Hepatocyte (in vitro differentiated cells): ENCODE measurements at regions not wholly inside any gene's neighbourhood (a gene's known extent, or its start where the extent isn't known, plus 50 kb on each side); places are given as distances from the start of the nearest gene placed in this dataset.

Experiments
- DNase-seq: peaks from one replicate; pipeline ENCODE4 v3.0.0-alpha.2; 2016; ENCODE audit warnings: low spot score
- H2AFZ ChIP-seq: fragments of 200-600 bp; sonication (generic); 2 replicates; pipeline ENCODE4 v1.6.0; 2016; ENCODE audit warnings: antibody characterized with exemption, mild to moderate bottlenecking
- H3K27ac ChIP-seq: fragments of 200-600 bp; sonication (generic); 2 replicates; pipeline ENCODE4 v1.5.1; 2016; ENCODE audit warnings: mild to moderate bottlenecking
- H3K27me3 ChIP-seq: fragments of 200-600 bp; sonication (generic); 2 replicates; pipeline ENCODE4 v1.6.1; 2016
- H3K36me3 ChIP-seq: fragments of 200-600 bp; sonication (generic); replicated peaks from 2 replicates; pipeline ENCODE4 v1.5.1; 2016; ENCODE audit warnings: low read depth; ENCODE audit not compliant: insufficient read depth
- H3K4me1 ChIP-seq: fragments of 200-600 bp; sonication (generic); 2 replicates; pipeline ENCODE4 v1.5.1; 2016; ENCODE audit warnings: mild to moderate bottlenecking, moderate library complexity; ENCODE audit not compliant: insufficient read depth
- H3K4me2 ChIP-seq: fragments of 200-600 bp; sonication (generic); 2 replicates; pipeline ENCODE4 v1.6.0; 2016
- H3K4me3 ChIP-seq: fragments of 200-600 bp; sonication (generic); 2 replicates; pipeline ENCODE4 v1.5.1; 2016; ENCODE audit warnings: mild to moderate bottlenecking
- H3K79me2 ChIP-seq: fragments of 200-600 bp; sonication (generic); 2 replicates; pipeline ENCODE4 v1.6.0; 2017; ENCODE audit warnings: mild to moderate bottlenecking
- H3K9me2 ChIP-seq: fragments of 200-600 bp; sonication (generic); replicated peaks from 2 replicates; pipeline ENCODE4 v1.6.0; 2017; ENCODE audit warnings: mild to moderate bottlenecking; ENCODE audit not compliant: insufficient read depth
- H3K9me3 ChIP-seq: fragments of 200-600 bp; sonication (generic); 2 replicates; pipeline ENCODE4 v1.5.1; 2016; ENCODE audit warnings: low read depth, mild to moderate bottlenecking
- H4K20me1 ChIP-seq: fragments of 200-600 bp; sonication (generic); 2 replicates; pipeline ENCODE4 v1.6.0; 2016; ENCODE audit warnings: mild to moderate bottlenecking; ENCODE audit not compliant: insufficient read depth, poor library complexity, severe bottlenecking
- EZH2 ChIP-seq: fragments of 200-600 bp; sonication (generic); IDR thresholded peaks from 2 replicates; pipeline ENCODE4 v1.6.1; 2016; ENCODE audit warnings: antibody characterized with exemption, mild to moderate bottlenecking, borderline replicate concordance
- EZH2phosphoT487 ChIP-seq: fragments of 200-600 bp; sonication (generic); IDR thresholded peaks from one replicate; pipeline ENCODE4 v1.6.1; 2018; ENCODE audit warnings: antibody characterized with exemption, mild to moderate bottlenecking, low read depth, moderate library complexity; ENCODE audit not compliant: unreplicated experiment, severe bottlenecking
- WGBS: methylation state at CpG from one replicate; pipeline ENCODE4 v1.1.6; 2016; ENCODE audit warnings: low lambda C conversion rate; ENCODE audit errors: missing lambda C conversion rate; 5-methylcytosine and 5-hydroxymethylcytosine counted together
- TF ChIP-seq, protein P1 (sequence below): fragments of 200-600 bp; sonication (generic); IDR thresholded peaks from 2 replicates; pipeline ENCODE4 v1.5.1; 2016; ENCODE audit warnings: antibody characterized with exemption, mild to moderate bottlenecking; ENCODE audit not compliant: poor library complexity

- Histone ChIP-seq H3K4me2 (no peak overlapping the region), H3K9me3 (no peaks in the 10 kb centered on the region), H3K27ac (no peak overlapping the region), H3K4me1 (no peaks in the 10 kb centered on the region), H4K20me1 (no peaks in the 10 kb centered on the region), H2AFZ (no peak overlapping the region), H3K9me2 (no peaks in the 10 kb centered on the region), H3K27me3 (no peaks in the 10 kb centered on the region), H3K36me3 (no peaks in the 10 kb centered on the region), H3K79me2 (no peaks in the 10 kb centered on the region), H3K4me3 (no peak overlapping the region)
- no peak for DNase-seq
- 66% methylated on average over 3 of the region's 3 CpGs for WGBS
- TF ChIP-seq EZH2 (no peak), EZH2phosphoT487 (no peak)
- TF ChIP-seq, protein P1, sequence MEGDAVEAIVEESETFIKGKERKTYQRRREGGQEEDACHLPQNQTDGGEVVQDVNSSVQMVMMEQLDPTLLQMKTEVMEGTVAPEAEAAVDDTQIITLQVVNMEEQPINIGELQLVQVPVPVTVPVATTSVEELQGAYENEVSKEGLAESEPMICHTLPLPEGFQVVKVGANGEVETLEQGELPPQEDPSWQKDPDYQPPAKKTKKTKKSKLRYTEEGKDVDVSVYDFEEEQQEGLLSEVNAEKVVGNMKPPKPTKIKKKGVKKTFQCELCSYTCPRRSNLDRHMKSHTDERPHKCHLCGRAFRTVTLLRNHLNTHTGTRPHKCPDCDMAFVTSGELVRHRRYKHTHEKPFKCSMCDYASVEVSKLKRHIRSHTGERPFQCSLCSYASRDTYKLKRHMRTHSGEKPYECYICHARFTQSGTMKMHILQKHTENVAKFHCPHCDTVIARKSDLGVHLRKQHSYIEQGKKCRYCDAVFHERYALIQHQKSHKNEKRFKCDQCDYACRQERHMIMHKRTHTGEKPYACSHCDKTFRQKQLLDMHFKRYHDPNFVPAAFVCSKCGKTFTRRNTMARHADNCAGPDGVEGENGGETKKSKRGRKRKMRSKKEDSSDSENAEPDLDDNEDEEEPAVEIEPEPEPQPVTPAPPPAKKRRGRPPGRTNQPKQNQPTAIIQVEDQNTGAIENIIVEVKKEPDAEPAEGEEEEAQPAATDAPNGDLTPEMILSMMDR = no peak
Measured at GRCh38 chr11:123378096-123378495, 52.0 kb upstream of the GRAMD1B start.

DNA sequence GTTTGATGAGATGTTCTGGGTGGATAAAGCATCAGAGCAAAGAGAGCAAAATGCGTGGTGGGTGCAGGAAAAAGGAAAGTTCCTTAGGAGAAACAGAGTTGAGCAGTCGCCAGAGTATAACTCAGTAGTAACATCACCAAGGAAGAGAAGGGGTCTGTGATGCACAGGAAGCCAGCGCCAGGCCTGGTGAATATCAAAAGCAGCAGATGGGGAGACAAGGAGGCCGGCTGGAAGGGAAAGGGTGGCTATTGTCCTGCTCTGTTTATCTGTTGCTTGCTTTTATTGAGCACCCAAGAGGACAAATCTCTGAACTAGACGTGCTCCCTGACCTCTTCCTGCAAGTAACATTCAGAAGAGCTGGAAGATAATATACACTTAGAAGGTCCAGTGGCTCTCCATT is 52.7 kb upstream of the GRAMD1B start:
- H3K36me3 ChIP-seq = no peaks in the 10 kb centered on the region
- H3K79me2 ChIP-seq = no peaks in the 10 kb centered on the region
- TF ChIP-seq, protein P1 = no peak
- TF ChIP-seq EZH2phosphoT487 (no peak), EZH2 (no peak)
- H3K27ac ChIP-seq = no peak overlapping the region
- H3K4me2 ChIP-seq = no peak overlapping the region
- no peaks in the 10 kb centered on the region for H3K4me1 ChIP-seq
- H4K20me1 ChIP-seq = no peaks in the 10 kb centered on the region
- H2AFZ ChIP-seq = no peak overlapping the region
- WGBS = 45% methylated on average over 5 of the region's 5 CpGs
- H3K9me2 ChIP-seq = no peaks in the 10 kb centered on the region
- H3K4me3 ChIP-seq = no peak overlapping the region
- DNase-seq = no peak
- H3K9me3 ChIP-seq = no peaks in the 10 kb centered on the region
- no peaks in the 10 kb centered on the region for H3K27me3 ChIP-seq

DNA sequence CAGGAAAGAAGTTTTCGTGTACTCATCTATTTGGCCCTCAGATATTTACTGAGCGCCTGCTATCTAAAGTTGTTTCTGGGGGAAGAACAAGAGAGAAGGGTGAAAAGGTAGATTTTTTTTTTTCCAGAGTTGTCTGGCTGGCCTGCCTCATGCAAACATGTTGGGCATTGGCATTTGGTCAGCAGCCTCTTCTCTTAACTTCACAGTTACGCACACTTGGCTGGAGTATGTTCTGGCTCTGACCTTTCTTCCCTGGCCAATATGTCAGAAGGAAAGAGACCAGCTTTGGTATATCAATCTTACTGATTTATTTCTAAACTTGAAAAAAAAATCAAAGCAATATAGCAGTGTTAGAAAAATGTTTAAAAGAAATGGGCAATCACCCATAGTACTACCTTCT is 54.2 kb upstream of the GRAMD1B start:
- 89% methylated on average over 3 of the region's 3 CpGs for WGBS
- Histone ChIP-seq H3K4me1 (no peaks in the 10 kb centered on the region), H4K20me1 (no peaks in the 10 kb centered on the region), H3K4me2 (no peak overlapping the region), H3K27ac (no peak overlapping the region), H3K4me3 (no peak overlapping the region), H2AFZ (no peak overlapping the region), H3K9me2 (no peaks in the 10 kb centered on the region), H3K27me3 (no peaks in the 10 kb centered on the region), H3K9me3 (no peaks in the 10 kb centered on the region), H3K79me2 (no peaks in the 10 kb centered on the region), H3K36me3 (no peaks in the 10 kb centered on the region)
- TF ChIP-seq EZH2 (no peak), EZH2phosphoT487 (no peak)
- TF ChIP-seq, protein P1 = no peak
- DNase-seq = no peak

DNA sequence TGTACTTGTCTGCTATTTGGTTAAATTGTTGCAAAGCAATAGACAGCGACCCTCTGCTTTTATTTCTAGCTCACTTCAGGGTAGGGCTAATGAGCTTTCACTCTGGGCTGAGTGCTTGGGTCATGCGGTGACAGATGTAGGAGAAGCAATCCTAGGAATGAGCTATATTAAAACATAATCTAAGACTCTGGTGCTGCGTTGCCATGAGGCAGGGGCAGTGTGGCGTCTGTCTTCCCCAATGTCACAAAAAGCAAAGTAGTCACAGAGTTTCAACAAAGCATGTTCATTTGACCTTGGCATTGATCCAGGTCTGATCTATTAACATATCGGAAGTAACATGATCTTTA is 55.5 kb upstream of the GRAMD1B start:
- H3K27me3 ChIP-seq = no peaks in the 10 kb centered on the region

More for the DNA sequence above, 55.5 kb upstream of the GRAMD1B start:
- no peak overlapping the region for H3K4me2 ChIP-seq
- no peaks in the 10 kb centered on the region for H3K9me3 ChIP-seq
- no peaks in the 10 kb centered on the region for H3K9me2 ChIP-seq
- no peaks in the 10 kb centered on the region for H3K79me2 ChIP-seq
- H3K27ac ChIP-seq = no peak overlapping the region
- TF ChIP-seq, protein P1 = no peak
- no peak for TF ChIP-seq EZH2phosphoT487
- TF ChIP-seq EZH2 = no peak
- no peaks in the 10 kb centered on the region for H3K4me1 ChIP-seq
- no peak overlapping the region for H2AFZ ChIP-seq
- no peaks in the 10 kb centered on the region for H4K20me1 ChIP-seq
- WGBS = 68% methylated on average over 5 of the region's 5 CpGs
- no peak for DNase-seq
- no peak overlapping the region for H3K4me3 ChIP-seq
- no peaks in the 10 kb centered on the region for H3K36me3 ChIP-seq
